A673 (cell line): ENCODE measurements at regions not wholly inside any gene's neighbourhood (a gene's known extent, or its start where the extent isn't known, plus 50 kb on each side); places are given as distances from the start of the nearest gene placed in this dataset.

ENCODE experiments used
- BruUV-seq: library from RNA; stranded (reverse); fragments of 400-500 nt; replicated peaks from 2 replicates; lab custom pipeline; 2021; lab: Mats Ljungman, UMichigan
- CTCF ChIA-PET: fragments of 300-600 bp; sonication (Branson Sonifier 250); formaldehyde crosslinking; loops from one replicate; lab custom pipeline; 2022; ENCODE audit warnings: antibody characterized with exemption; lab: Charles Lee
- POLR2A ChIA-PET: fragments of 300-600 bp; sonication (Branson Sonifier 250); formaldehyde crosslinking; loops from one replicate; lab custom pipeline; 2022; ENCODE audit warnings: antibody characterized with exemption; ENCODE audit not compliant: low non-redundant PET; lab: Charles Lee
- DNase-seq: peaks from one replicate; pipeline ENCODE4 v3.0.0-alpha.2; 2015; ENCODE audit warnings: low spot score
- H3K27ac ChIP-seq: fragments of 200-600 bp; sonication (generic); 2 replicates; pipeline ENCODE4 v1.5.1; 2016; ENCODE audit warnings: mixed run types, low read depth, mild to moderate bottlenecking, mixed read lengths, antibody characterized with exemption, low read length; ENCODE audit not compliant: poor library complexity, severe bottlenecking
- H3K27me3 ChIP-seq: fragments of 200-600 bp; sonication (generic); replicated peaks from 2 replicates; pipeline ENCODE4 v1.6.1; 2017; ENCODE audit warnings: mixed run types, low read depth, mild to moderate bottlenecking, mixed read lengths, antibody characterized with exemption, low read length; ENCODE audit not compliant: insufficient read depth, poor library complexity
- H3K36me3 ChIP-seq: fragments of 200-600 bp; sonication (generic); 2 replicates; pipeline ENCODE4 v1.6.1; 2016; ENCODE audit warnings: mixed run types, mild to moderate bottlenecking, mixed read lengths, antibody characterized with exemption, low read length; ENCODE audit not compliant: insufficient read depth, poor library complexity, severe bottlenecking
- H3K4me1 ChIP-seq: fragments of 200-600 bp; sonication (generic); 2 replicates; pipeline ENCODE4 v1.6.1; 2017; ENCODE audit warnings: mixed run types, mild to moderate bottlenecking, mixed read lengths, antibody characterized with exemption, low read length; ENCODE audit not compliant: insufficient read depth, poor library complexity, severe bottlenecking
- H3K4me3 ChIP-seq: fragments of 200-600 bp; sonication (generic); 2 replicates; pipeline ENCODE4 v1.5.1; 2016; ENCODE audit warnings: low read depth, mixed run types, mild to moderate bottlenecking, mixed read lengths, low read length; ENCODE audit not compliant: poor library complexity, severe bottlenecking
- H3K9me3 ChIP-seq: fragments of 200-600 bp; sonication (generic); 2 replicates; pipeline ENCODE4 v1.6.1; 2016; ENCODE audit warnings: mixed run types, low read depth, mild to moderate bottlenecking, mixed read lengths, antibody characterized with exemption, low read length; ENCODE audit not compliant: poor library complexity, severe bottlenecking
- CTCF ChIP-seq: fragments of 300-800, 200-600 bp; sonication (generic); conservative IDR thresholded peaks from 2 replicates; pipeline ENCODE4 v1.5.1; 2017; ENCODE audit warnings: low read depth, mild to moderate bottlenecking, antibody characterized with exemption, low read length, moderate library complexity, mixed read lengths
- EZH2 ChIP-seq: fragments of 200-600 bp; sonication (generic); IDR thresholded peaks from 2 replicates; pipeline ENCODE4 v1.6.1; 2017; ENCODE audit warnings: borderline replicate concordance, low read depth, mild to moderate bottlenecking, mixed read lengths, antibody characterized with exemption, low read length; ENCODE audit not compliant: poor library complexity, severe bottlenecking
- intact Hi-C: fragments of 100-400 bp; cut with micrococcal nuclease; formaldehyde crosslinking; loops from one replicate; pipeline ENCODE4 v1.10.0; 2022; ENCODE audit not compliant: unreplicated experiment

- no peak overlapping the region for H3K4me3 ChIP-seq
- CTCF ChIA-PET: no interaction called here
- H3K27ac ChIP-seq: no peak overlapping the region
- H3K36me3 ChIP-seq: no peaks in the 10 kb centered on the region
- POLR2A ChIA-PET: no interaction called here
- no peaks in the 10 kb centered on the region for H3K9me3 ChIP-seq
- no peaks in the 10 kb centered on the region for H3K4me1 ChIP-seq
- intact Hi-C loops: no loop called here
- TF ChIP-seq CTCF (no peak), EZH2 (no peak)
- peaks cover 11% of the 10 kb centered on the region for H3K27me3 ChIP-seq
- BruUV-seq: no TSS peak
- DNase-seq: no peak
Observed at GRCh38 chr17:11130367-11130766, 110.6 kb upstream of the SHISA6 start.

- no peaks in the 10 kb centered on the region for H3K27me3 ChIP-seq
- TF ChIP-seq EZH2: no peak
- no peak for TF ChIP-seq CTCF
- no peaks in the 10 kb centered on the region for H3K9me3 ChIP-seq
- no peak for DNase-seq
- H3K4me3 ChIP-seq: no peak overlapping the region
- no peak overlapping the region for H3K27ac ChIP-seq
- CTCF ChIA-PET: no interaction called here
- no TSS peak for BruUV-seq
- POLR2A ChIA-PET: no interaction called here
- no peaks in the 10 kb centered on the region for H3K36me3 ChIP-seq
- intact Hi-C loops: no loop called here
- no peaks in the 10 kb centered on the region for H3K4me1 ChIP-seq
Observed at GRCh38 chr17:11122908-11123307, 118.1 kb upstream of the SHISA6 start.

- no peaks in the 10 kb centered on the region for H3K36me3 ChIP-seq
- no peaks in the 10 kb centered on the region for H3K4me1 ChIP-seq
- DNase-seq: no peak
- H3K9me3 ChIP-seq: no peaks in the 10 kb centered on the region
- H3K27me3 ChIP-seq: no peaks in the 10 kb centered on the region
- H3K4me3 ChIP-seq: no peak overlapping the region
- ChIA-PET POLR2A (no interaction called here), CTCF (no interaction called here)
- BruUV-seq: no TSS peak
- H3K27ac ChIP-seq: no peak overlapping the region
- TF ChIP-seq CTCF: no peak
- TF ChIP-seq EZH2: no peak
- intact Hi-C loops: no loop called here
Observed at GRCh38 chr17:11121341-11121985, 119.5 kb upstream of the SHISA6 start.
